Lower leg skin (tissue), 4 donors: ENCODE measurements at regions not wholly inside any gene's neighbourhood (a gene's known extent, or its start where the extent isn't known, plus 50 kb on each side); places are given as distances from the start of the nearest gene placed in this dataset.

Source experiments
- DNase-seq, 2 donors: peaks; one replicate each; pipeline ENCODE4 v3.0.0-alpha.2; 2019; ENCODE audit warnings: low spot score in 2 of 2
- H3K4me3 ChIP-seq: fragments of 200-600 bp; sonication (generic); 2 replicates; pipeline ENCODE4 v1.5.1; 2017; ENCODE audit warnings: mild to moderate bottlenecking, low read depth; ENCODE audit not compliant: poor library complexity, severe bottlenecking
- POLR2A ChIP-seq, 2 donors: fragments of 450-650 bp; IDR thresholded peaks; one replicate each; pipeline ENCODE4 v1.6.1; 2016 to 2017; ENCODE audit warnings: antibody characterized with exemption in 2 of 2, mild to moderate bottlenecking in 1 of 2, moderate library complexity in 1 of 2
- WGBS, 2 donors: methylation state at CpG; one replicate each; pipeline ENCODE4 v1.1.5; 2018; 5-methylcytosine and 5-hydroxymethylcytosine counted together
- intact Hi-C: fragments of 100-400 bp; cut with DNase I; formaldehyde crosslinking; loops from one replicate; pipeline ENCODE4 v1.15.0; 2023; ENCODE audit warnings: low total_unique reads
- TF ChIP-seq, protein P1 (sequence below), 3 donors: fragments of 450-650 bp; IDR thresholded peaks; one replicate each; pipeline ENCODE4 v1.5.1; 2016; ENCODE audit warnings: antibody characterized with exemption in 3 of 3, mild to moderate bottlenecking in 3 of 3, moderate library complexity in 2 of 3

DNA sequence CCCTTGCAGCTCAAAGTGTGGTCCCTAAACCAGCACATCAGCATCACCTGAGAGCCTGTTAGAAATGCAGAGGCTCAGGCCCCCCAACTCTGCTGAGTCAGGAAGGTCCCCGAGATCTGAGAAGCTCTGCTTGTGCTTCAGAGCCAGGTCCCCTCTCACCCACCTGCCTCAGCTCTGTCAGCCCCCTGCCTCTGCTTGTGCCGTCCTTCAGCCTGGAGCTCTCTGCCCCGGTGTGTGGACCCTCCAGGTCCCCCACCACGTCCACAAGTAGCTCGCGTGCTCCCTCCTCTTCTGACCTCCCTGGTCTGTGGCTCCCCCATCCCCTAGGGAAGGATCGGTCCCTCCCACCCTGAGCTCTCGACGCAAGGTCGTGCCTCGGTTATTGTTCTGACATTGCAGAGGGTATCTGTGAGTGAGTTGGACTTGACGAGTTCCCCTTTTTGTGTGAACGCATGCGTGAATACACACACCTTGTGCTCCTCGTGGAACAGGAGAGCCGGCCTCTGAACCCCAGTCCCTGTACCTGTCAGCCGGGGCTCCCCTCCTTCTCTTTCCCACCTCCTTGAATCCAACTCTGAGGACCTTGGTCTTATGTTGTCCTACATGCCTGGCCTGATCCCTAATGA is 75.5 kb upstream of the TAF1B start:
- no peak overlapping the region for H3K4me3 ChIP-seq
- no peak for DNase-seq
- TF ChIP-seq, protein P1, sequence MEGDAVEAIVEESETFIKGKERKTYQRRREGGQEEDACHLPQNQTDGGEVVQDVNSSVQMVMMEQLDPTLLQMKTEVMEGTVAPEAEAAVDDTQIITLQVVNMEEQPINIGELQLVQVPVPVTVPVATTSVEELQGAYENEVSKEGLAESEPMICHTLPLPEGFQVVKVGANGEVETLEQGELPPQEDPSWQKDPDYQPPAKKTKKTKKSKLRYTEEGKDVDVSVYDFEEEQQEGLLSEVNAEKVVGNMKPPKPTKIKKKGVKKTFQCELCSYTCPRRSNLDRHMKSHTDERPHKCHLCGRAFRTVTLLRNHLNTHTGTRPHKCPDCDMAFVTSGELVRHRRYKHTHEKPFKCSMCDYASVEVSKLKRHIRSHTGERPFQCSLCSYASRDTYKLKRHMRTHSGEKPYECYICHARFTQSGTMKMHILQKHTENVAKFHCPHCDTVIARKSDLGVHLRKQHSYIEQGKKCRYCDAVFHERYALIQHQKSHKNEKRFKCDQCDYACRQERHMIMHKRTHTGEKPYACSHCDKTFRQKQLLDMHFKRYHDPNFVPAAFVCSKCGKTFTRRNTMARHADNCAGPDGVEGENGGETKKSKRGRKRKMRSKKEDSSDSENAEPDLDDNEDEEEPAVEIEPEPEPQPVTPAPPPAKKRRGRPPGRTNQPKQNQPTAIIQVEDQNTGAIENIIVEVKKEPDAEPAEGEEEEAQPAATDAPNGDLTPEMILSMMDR (IDR thresholded peaks at IDR 0.05) = no peak
- no peak for TF ChIP-seq POLR2A (IDR thresholded peaks at IDR 0.05)
- intact Hi-C loops = no loop called here
- WGBS, 2 donors = 91 to 95% methylated on average over 17 of the region's 17 CpGs

DNA sequence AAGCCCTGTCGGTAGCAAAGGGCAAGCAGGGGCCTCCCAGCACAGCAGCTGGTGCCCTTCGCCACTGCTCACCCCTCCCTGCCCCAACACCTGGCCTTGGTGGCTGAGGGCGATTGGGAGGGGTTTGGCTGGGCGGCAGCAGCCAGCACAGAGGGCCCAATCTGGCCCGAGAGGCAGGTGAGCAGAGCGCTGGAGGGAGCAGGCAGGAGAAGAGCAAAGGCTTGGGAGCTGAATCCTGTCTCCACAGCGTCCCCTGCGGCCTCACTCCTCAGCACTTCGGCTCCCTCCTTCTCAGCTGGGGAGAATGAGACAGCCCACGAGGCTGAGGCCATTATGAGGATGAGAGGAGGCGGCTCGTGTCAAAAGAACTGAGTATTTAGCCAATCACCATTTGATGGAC is 74.9 kb upstream of the TAF1B start:
- no peak overlapping the region for H3K4me3 ChIP-seq
- DNase-seq = no peak
- intact Hi-C loops = no loop called here
- 63 to 74% methylated on average over 11 to 12 of the region's 12 CpGs for WGBS, 2 donors
- TF ChIP-seq POLR2A (IDR thresholded peaks at IDR 0.05) = no peak
- TF ChIP-seq, protein P1 (IDR thresholded peaks at IDR 0.05) = no peak

DNA sequence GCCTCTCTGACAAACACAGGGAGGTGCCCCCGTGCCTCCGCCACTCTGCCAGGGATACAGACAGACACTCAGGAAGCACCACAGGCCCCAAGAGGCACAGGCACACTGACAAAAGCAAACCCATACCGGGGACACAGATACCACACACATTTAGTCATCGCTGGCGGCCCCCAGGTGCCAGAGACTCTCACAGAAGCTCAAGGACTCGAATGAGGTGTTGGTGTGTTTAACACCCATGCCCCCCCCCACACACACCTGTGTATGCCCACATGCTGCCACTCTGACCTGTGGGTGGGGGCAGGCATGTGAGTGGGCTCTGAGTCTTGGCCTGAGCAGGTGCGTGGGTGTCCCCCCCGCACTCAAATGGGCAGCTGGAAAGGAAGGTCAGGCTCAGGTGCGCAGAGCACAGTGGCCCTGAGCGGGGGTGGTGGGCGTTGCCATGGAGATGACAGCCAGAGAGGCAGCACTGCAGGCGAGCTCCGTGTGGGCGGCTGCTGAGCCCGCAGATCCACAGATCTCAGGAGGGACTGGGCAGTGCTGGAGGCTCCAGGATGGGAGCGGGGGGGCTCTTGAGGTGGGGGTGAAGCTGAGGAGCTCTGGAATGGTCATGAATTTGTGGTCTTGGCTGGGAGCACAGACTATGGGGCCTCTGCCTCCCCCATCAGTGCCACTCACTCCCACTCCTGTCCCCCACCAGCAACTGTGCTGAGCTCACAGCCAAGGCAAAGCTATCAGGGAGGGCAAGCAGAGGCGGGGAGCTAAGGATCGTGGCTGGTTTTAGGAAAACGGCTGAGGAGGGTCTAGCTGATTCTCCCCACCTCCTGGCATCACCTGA is 73.9 kb upstream of the TAF1B start:
- no peak for TF ChIP-seq POLR2A (IDR thresholded peaks at IDR 0.05)
- TF ChIP-seq, protein P1 (IDR thresholded peaks at IDR 0.05) = no peak
- intact Hi-C loops = loop anchor here (10.0 kb wide), 1 partner anchor 275 kb away; the partner anchor contains the start of gene KLF11
- WGBS, 2 donors = 75 to 78% methylated on average over 19 of the region's 19 CpGs
- no peak for DNase-seq
- no peak overlapping the region for H3K4me3 ChIP-seq

DNA sequence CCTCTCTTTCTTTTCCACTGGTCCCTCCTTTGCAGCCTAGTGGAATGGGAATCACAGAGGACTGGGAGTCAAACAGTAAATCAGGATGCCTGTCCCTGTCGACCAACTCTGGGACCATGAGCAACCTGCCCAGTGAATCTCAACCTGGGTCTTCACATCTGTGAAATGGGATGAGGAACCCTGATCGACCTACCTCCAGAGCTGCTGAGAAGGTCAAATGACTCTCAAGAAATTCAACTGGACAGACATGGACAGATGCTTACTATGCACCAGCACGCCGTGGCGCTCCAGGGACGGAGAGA is 73.3 kb upstream of the TAF1B start:
- H3K4me3 ChIP-seq = no peak overlapping the region
- DNase-seq = no peak
- TF ChIP-seq, protein P1 (IDR thresholded peaks at IDR 0.05) = no peak
- no peak for TF ChIP-seq POLR2A (IDR thresholded peaks at IDR 0.05)
- WGBS, 2 donors = 48 to 62% methylated on average over 6 of the region's 6 CpGs
- intact Hi-C loops = loop anchor here (10.0 kb wide), 1 partner anchor 275 kb away; the partner anchor contains the start of gene KLF11

DNA sequence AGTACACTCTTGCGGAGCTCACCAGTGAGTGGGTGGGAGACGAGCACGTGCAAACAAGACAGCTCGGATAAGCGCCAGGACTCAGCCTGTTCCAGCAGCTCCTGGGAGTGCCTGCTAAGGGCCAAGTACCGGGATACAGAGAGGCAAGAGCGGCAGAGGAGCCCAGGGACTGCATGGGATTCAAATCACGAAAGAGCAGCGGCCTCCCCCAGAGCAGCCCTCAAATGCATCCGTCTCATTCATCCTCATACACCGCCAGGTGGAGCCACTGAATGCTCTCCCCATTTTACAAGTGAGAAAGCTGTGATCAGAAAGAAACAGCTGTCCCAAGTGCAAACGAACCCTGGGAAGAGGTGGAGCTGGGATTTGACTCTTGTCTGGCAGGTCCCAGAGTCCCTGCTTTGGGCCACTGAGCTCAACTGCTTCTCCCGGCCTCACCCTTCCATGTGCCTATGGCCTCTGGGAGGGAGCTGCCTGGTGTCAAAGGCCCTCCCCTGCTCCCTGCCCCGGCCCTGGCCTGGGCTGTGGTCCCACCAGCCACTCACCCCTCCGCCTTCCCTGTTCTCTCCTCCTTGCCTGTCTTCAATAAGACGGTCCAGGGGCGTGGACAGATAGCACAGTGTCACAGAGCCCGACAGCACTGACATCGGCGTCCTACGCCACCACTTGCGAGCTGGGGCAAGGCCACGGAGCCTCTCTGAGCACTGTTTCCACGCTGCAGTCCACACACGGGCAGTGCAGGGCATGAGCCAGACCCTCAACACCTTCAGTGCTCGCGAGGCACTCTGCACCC is 72.8 kb upstream of the TAF1B start:
- intact Hi-C loops = loop anchor here (10.0 kb wide), 1 partner anchor 274 kb away; the partner anchor contains the start of gene KLF11
- WGBS, 2 donors = 42 to 49% methylated on average over 26 to 27 of the region's 27 CpGs
- DNase-seq = peak in 1 of 2 donors; percentile 74
- no peak overlapping the region for H3K4me3 ChIP-seq
- TF ChIP-seq POLR2A (IDR thresholded peaks at IDR 0.05) = no peak
- TF ChIP-seq, protein P1 (IDR thresholded peaks at IDR 0.05) = no peak
